Retinal pigment epithelial cell (primary cell): ENCODE measurements at regions not wholly inside any gene's neighbourhood (a gene's known extent, or its start where the extent isn't known, plus 50 kb on each side); places are given as distances from the start of the nearest gene placed in this dataset.

ENCODE experiments used
- DNase-seq: peaks from one replicate; pipeline ENCODE4 v3.0.0-alpha.2; 2010; ENCODE audit warnings: low read depth
- H3K4me3 ChIP-seq: 2 replicates; pipeline ENCODE4 v1.5.1; 2011; ENCODE audit warnings: mild to moderate bottlenecking, low read length, control low read depth, moderate library complexity
- TF ChIP-seq, protein P1 (sequence below): conservative IDR thresholded peaks from 2 replicates; pipeline ENCODE4 v1.5.1; 2011; ENCODE audit warnings: low read depth, low read length, control low read depth, inconsistent platforms

GRCh38 chr4:20333141-20333715, 81.5 kb downstream of the SLIT2 start:
- DNase-seq: no peak
- H3K4me3 ChIP-seq: no peak overlapping the region
- TF ChIP-seq, protein P1, sequence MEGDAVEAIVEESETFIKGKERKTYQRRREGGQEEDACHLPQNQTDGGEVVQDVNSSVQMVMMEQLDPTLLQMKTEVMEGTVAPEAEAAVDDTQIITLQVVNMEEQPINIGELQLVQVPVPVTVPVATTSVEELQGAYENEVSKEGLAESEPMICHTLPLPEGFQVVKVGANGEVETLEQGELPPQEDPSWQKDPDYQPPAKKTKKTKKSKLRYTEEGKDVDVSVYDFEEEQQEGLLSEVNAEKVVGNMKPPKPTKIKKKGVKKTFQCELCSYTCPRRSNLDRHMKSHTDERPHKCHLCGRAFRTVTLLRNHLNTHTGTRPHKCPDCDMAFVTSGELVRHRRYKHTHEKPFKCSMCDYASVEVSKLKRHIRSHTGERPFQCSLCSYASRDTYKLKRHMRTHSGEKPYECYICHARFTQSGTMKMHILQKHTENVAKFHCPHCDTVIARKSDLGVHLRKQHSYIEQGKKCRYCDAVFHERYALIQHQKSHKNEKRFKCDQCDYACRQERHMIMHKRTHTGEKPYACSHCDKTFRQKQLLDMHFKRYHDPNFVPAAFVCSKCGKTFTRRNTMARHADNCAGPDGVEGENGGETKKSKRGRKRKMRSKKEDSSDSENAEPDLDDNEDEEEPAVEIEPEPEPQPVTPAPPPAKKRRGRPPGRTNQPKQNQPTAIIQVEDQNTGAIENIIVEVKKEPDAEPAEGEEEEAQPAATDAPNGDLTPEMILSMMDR: no peak

DNA sequence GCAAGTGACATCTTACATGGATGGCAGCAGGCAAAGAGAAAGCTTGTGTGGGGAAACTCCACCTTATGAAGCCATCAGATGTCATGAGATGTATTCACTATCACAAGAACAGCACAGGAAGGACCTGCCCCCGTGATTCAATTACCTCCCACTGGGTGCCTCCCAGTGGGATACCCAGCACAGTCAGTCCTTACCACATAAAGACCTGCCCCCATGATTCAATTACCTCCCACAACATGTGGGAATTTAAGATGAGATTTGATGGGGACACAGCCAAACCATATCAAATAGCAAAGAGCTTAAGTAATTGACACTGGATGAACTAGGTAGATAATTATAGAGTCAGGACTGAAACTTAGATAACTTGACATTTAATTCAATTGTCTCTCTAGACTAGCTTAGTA, 85.6 kb downstream of the SLIT2 start:
- H3K4me3 ChIP-seq: no peak overlapping the region
- TF ChIP-seq, protein P1: no peak
- no peak for DNase-seq

DNA sequence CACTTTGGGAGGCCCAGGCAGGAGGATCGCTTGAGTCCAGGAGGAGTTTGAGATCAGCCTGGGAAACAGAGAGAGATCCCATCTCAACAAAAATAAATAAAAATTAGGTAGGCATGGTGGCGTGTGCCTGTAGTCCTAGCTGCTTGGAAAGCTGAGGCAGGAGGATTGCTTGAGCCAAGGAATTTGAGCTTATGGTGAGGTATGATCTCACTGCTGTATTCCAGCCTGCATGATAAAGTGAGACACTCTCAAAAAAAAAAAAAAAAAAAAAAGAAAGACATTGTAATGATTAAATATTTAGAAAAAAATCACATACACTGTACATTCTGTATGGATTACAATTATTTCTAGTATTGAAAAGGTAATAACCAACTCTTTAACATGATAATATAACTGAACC, 87.1 kb downstream of the SLIT2 start:
- DNase-seq: no peak
- no peak overlapping the region for H3K4me3 ChIP-seq
- TF ChIP-seq, protein P1: no peak

- no peak for DNase-seq
- no peak overlapping the region for H3K4me3 ChIP-seq
- TF ChIP-seq, protein P1: no peak
These were observed 89.5 kb downstream of the SLIT2 start for GRCh38 chr4:20341134-20341738.

GRCh38 chr4:20347531-20347930, 95.8 kb downstream of the SLIT2 start:
- TF ChIP-seq, protein P1: no peak
- H3K4me3 ChIP-seq: no peak overlapping the region
- DNase-seq: no peak

GRCh38 chr4:20348411-20348810, 96.7 kb downstream of the SLIT2 start:
- no peak for DNase-seq
- TF ChIP-seq, protein P1: no peak

More at GRCh38 chr4:20348411-20348810, 96.7 kb downstream of the SLIT2 start:
- H3K4me3 ChIP-seq: no peak overlapping the region
